ENCODE measurements at regions not wholly inside any gene's neighbourhood (a gene's known extent, or its start where the extent isn't known, plus 50 kb on each side); places are given as distances from the start of the nearest gene placed in this dataset.

DNA sequence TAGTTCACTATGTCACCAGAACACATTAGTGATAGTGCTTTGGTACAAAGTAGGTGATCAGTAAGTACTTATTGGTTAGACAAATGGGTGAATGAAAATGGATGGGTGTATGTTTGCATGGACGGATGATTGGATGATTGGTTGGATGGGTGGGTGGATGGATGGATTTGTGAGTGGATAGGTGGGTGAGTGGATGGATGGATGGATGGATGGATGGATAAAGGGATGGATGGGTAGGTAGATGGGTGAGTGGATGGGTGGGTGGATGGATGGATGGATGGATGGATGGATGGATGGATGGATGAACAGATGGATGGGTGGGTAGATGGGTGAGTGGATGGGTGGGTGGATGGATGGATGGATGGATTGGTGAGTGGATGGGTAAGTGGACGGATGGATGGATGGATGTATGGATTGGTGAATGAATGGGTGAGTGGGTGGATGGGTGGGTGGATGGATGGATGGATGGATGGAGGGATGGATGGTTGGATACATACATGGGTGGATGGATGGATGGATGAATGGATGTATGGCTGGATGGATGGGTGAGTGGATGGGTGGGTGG, 225.3 kb upstream of the GSE1 start:
- TF ChIP-seq, protein P1, sequence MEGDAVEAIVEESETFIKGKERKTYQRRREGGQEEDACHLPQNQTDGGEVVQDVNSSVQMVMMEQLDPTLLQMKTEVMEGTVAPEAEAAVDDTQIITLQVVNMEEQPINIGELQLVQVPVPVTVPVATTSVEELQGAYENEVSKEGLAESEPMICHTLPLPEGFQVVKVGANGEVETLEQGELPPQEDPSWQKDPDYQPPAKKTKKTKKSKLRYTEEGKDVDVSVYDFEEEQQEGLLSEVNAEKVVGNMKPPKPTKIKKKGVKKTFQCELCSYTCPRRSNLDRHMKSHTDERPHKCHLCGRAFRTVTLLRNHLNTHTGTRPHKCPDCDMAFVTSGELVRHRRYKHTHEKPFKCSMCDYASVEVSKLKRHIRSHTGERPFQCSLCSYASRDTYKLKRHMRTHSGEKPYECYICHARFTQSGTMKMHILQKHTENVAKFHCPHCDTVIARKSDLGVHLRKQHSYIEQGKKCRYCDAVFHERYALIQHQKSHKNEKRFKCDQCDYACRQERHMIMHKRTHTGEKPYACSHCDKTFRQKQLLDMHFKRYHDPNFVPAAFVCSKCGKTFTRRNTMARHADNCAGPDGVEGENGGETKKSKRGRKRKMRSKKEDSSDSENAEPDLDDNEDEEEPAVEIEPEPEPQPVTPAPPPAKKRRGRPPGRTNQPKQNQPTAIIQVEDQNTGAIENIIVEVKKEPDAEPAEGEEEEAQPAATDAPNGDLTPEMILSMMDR (IDR thresholded peaks at IDR 0.05) = no peak
- no peak overlapping the region for H3K4me3 ChIP-seq (ENCODE audit: low read depth in 1 of 2, low read length in 1 of 2)
- no peak overlapping the region for H3K27ac ChIP-seq

DNA sequence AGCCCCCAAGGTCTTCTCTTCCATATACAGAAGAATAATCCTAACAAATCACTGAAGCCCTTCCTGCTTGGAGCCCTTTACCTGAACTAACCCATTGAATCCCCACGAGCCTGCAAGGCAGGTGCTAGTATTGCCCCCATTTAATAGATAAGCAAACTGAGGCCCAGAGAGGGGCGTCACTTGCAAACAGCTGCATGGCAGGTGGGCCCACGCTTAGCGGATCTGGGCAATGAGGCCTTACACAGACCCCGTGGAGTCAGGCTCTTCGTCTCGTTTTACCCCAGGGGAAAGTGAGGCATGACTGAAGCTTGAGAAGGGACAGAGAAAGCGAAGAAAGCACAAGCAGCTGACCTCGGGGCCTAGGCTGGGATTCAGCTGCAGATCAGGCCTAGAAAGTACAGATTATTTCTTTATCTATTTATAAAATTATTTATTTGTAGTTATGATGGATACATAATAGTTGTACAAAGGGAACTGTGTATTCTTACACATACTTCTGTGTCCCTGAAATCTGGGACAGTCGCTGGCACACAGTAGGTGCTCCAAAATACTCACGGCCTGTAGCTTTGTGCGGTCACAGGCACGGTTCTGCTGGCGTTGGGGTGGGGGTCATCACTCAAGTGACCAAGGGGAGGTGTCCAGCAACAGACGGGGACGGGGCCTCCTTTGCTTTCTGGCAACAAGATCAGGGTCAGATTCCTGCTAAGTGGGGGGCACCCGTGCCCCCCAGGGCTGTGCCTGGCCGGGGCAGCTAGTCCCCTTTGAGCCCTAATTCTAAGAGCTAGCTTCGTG, 223.2 kb upstream of the GSE1 start:
- Histone ChIP-seq H3K36me3 (no peaks in the 10 kb centered on the region), H3K27me3 (peaks cover 17% of the 10 kb centered on the region), H3K4me1 (ENCODE audit: control insufficient read depth in 1 of 2, insufficient read depth in 1 of 2, low read depth in 1 of 2, low read length in 1 of 2) (no peaks in the 10 kb centered on the region), H3K4me3 (ENCODE audit: low read depth in 1 of 2, low read length in 1 of 2) (no peak overlapping the region), H3K27ac (no peak overlapping the region), H3K9me3 (no peaks in the 10 kb centered on the region)
- TF ChIP-seq, protein P1 (IDR thresholded peaks at IDR 0.05) = no peak

More for the DNA sequence above, 225.3 kb upstream of the GSE1 start:
- peaks cover 23% of the 10 kb centered on the region for H3K27me3 ChIP-seq
- no peaks in the 10 kb centered on the region for H3K4me1 ChIP-seq (ENCODE audit: control insufficient read depth in 1 of 2, insufficient read depth in 1 of 2, low read depth in 1 of 2, low read length in 1 of 2)
- H3K36me3 ChIP-seq = no peaks in the 10 kb centered on the region
- H3K9me3 ChIP-seq = no peaks in the 10 kb centered on the region

DNA sequence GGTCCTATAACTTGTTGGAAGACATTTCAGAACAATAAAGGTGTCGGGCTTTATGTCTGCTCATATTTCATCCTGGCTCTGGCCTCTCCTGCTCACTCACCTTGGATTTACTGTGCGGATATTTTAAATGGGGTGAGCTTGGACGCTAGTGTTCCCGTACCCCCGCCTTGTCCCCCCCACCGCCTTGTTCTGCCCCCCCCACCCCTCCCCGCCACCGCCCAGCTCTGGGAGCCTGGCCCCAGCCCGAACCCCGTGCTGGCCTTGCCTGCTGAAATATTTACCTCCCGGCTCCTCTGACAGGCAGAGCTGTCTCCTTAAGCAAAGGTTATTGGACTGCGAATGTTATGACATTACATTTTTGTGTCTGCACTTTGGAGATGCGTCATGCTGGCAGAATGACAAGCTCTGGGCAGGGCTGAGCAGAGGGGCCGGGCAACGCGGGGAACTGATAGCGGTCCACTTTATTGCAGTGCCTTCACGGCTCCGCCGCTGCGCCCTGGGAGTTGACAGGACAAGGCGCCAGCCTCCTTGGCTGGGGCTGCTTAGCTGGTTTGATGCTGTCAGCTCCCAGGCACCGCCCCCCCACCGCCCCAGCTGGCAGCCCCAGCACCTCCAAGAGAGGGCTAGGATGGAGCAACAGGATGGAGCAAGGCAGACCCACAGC, 222.5 kb upstream of the GSE1 start:
- Histone ChIP-seq H3K4me1 (ENCODE audit: control insufficient read depth in 1 of 2, insufficient read depth in 1 of 2, low read depth in 1 of 2, low read length in 1 of 2) (no peaks in the 10 kb centered on the region), H3K9me3 (no peaks in the 10 kb centered on the region), H3K27me3 (peaks cover 18% of the 10 kb centered on the region), H3K4me3 (ENCODE audit: low read depth in 1 of 2, low read length in 1 of 2) (no peak overlapping the region), H3K36me3 (no peaks in the 10 kb centered on the region), H3K27ac (no peak overlapping the region)
- TF ChIP-seq, protein P1 (IDR thresholded peaks at IDR 0.05) = no peak

DNA sequence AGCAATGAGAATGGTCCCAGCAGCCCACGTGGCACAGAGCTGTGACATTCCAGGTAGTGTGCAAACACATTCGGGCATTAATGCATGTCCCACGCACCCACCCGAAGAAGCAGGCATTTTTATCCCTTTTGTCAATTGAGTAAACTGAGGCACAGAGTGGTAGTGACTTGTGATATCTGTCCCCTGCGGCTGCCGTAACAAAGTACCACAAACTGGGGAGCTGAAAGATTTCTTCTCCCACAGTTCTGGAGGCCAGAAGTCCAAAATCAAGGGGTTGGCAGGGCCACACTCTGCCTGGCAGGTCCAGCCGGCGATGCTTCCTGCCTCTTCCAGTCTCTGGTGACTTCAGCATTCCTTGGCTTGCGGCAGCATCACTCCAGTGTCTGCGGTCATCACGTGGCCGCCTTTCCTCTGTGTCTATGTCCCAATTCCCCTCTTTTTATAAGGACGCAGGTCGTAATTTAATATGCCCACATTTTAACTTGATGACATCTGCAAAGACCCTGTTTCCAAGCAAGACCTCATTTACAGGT, 221.9 kb upstream of the GSE1 start:
- Histone ChIP-seq H3K27ac (no peak overlapping the region), H3K4me1 (ENCODE audit: control insufficient read depth in 1 of 2, insufficient read depth in 1 of 2, low read depth in 1 of 2, low read length in 1 of 2) (no peaks in the 10 kb centered on the region), H3K9me3 (no peaks in the 10 kb centered on the region), H3K27me3 (peaks cover 24% of the 10 kb centered on the region), H3K36me3 (no peaks in the 10 kb centered on the region), H3K4me3 (ENCODE audit: low read depth in 1 of 2, low read length in 1 of 2) (no peak overlapping the region)
- TF ChIP-seq, protein P1 (IDR thresholded peaks at IDR 0.05) = no peak

DNA sequence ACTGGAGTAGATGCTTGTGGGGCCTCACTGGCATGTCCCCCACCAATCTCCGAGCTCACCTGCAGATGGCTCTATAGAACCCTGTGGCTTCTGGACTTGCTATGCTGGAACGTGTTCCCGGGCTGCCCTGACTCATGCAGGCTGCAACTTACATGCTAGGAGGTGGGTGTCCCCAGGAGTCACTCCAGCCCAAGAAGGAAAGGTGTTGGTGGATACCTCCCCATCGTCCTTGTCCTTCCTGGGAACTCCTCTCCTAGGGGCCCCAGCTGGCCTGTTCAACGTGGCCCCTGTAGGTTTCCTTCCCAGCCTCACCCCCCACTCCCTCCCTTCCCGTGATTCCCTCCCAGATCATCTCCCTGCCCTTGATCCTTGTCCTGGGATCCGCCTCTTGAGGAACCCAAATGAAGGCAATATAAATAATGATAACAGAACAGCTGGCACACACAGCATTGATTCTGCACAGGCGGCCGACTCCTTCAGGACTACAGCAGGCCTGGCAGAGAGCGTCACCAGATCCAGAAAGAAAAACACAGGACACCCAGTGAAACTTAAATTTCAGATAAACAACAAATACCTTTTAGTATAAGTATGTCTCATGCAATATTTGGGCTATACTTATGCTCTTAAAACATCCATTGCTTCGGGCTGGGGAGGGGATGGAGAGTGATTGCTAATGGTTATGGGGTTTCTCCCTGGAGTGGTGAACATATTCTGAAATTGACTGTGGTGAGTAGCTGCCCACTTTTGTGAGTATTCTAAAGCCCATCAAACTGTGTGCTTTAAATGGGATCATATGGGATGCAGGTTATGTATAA, 221.1 kb upstream of the GSE1 start:
- peaks cover 31% of the 10 kb centered on the region for H3K27me3 ChIP-seq
- H3K4me1 ChIP-seq (ENCODE audit: control insufficient read depth in 1 of 2, insufficient read depth in 1 of 2, low read depth in 1 of 2, low read length in 1 of 2) = no peaks in the 10 kb centered on the region
- H3K27ac ChIP-seq = no peak overlapping the region
- no peaks in the 10 kb centered on the region for H3K9me3 ChIP-seq
- H3K4me3 ChIP-seq (ENCODE audit: low read depth in 1 of 2, low read length in 1 of 2) = no peak overlapping the region
- TF ChIP-seq, protein P1 (IDR thresholded peaks at IDR 0.05) = no peak
- no peaks in the 10 kb centered on the region for H3K36me3 ChIP-seq
